Transverse colon (tissue), 4 donors: ENCODE measurements at regions not wholly inside any gene's neighbourhood (a gene's known extent, or its start where the extent isn't known, plus 50 kb on each side); places are given as distances from the start of the nearest gene placed in this dataset.

Source experiments
- DNase-seq: peaks from one replicate; pipeline ENCODE4 v3.0.0-alpha.2; 2019
- H3K27ac ChIP-seq, 4 donors: fragments of 200-600 bp; sonication (generic); 2 replicates each; pipeline ENCODE4 v1.5.1; 2016 to 2018; ENCODE audit warnings: inconsistent platforms in 4 of 4
- H3K27me3 ChIP-seq: fragments of 200-600 bp; sonication (generic); 2 replicates; pipeline ENCODE4 v1.5.1; 2017; ENCODE audit warnings: inconsistent platforms
- H3K36me3 ChIP-seq, 4 donors: fragments of 200-600 bp; sonication (generic); 2 replicates each; pipeline ENCODE4 v1.5.1; 2017 to 2019; ENCODE audit warnings: inconsistent platforms in 4 of 4
- H3K4me1 ChIP-seq, 4 donors: fragments of 200-600 bp; sonication (generic); 2 replicates each; pipeline ENCODE4 v1.5.1; 2017 to 2020; ENCODE audit warnings: inconsistent platforms in 4 of 4
- H3K4me3 ChIP-seq, 4 donors: fragments of 200-600 bp; sonication (generic); 1 replicate in 1 of 4; 2 replicates in 3 of 4; pipeline versions ENCODE4 v1.5.1 to v1.6.1; 2017 to 2019; ENCODE audit warnings: inconsistent platforms in 4 of 4
- H3K9me3 ChIP-seq, 2 donors: fragments of 200-600 bp; sonication (generic); 2 replicates each; pipeline ENCODE4 v1.5.1; 2017 to 2019; ENCODE audit warnings: inconsistent platforms in 2 of 2
- CTCF ChIP-seq, 5 experiments: fragments of 200-600 bp in 3 of 5; fragments of 450-650 bp in 2 of 5; sonication (generic) in 3 of 5; IDR thresholded peaks; 1 replicate in 2 of 5; 2 replicates in 3 of 5; pipeline ENCODE4 v1.5.1; 2016 to 2017; ENCODE audit warnings: antibody characterized with exemption in 5 of 5, inconsistent platforms in 3 of 5, mild to moderate bottlenecking in 2 of 5, moderate library complexity in 1 of 5
- EP300 ChIP-seq: sonication (generic); formaldehyde crosslinking; IDR thresholded peaks from one replicate; pipeline ENCODE4 v1.6.1; 2017; ENCODE audit warnings: antibody characterized with exemption, low read depth
- POLR2A ChIP-seq: fragments of 450-650 bp; IDR thresholded peaks from one replicate; pipeline ENCODE4 v1.6.1; 2016; ENCODE audit warnings: antibody characterized with exemption, mild to moderate bottlenecking, moderate library complexity
- POLR2AphosphoS5 ChIP-seq, 3 donors: sonication (generic); formaldehyde crosslinking; IDR thresholded peaks; one replicate each; pipeline ENCODE4 v1.6.1; 2016; ENCODE audit warnings: antibody characterized with exemption in 3 of 3
- WGBS, 2 donors: methylation state at CpG; one replicate each; pipeline ENCODE4 v1.1.5; 2018; ENCODE audit warnings: low coverage in 1 of 2; 5-methylcytosine and 5-hydroxymethylcytosine counted together
- in situ Hi-C, 4 donors: fragments of 200-750 bp; cut with MboI; loops; one replicate each; pipeline versions ENCODE4 v1.15.0 to v1.15.1; 2017; ENCODE audit warnings: low sequenced_read_pairs in 3 of 4, low pct_ligation_motif_present in 1 of 4, low pct_unique_long_range_greater_than_20kb in 1 of 4
- intact Hi-C: fragments of 100-400 bp; cut with DNase I; formaldehyde crosslinking; loops from one replicate; pipeline ENCODE4 v1.15.1; 2023; ENCODE audit warnings: low total_unique reads

- TF ChIP-seq EP300: no peak
- TF ChIP-seq POLR2AphosphoS5 (IDR thresholded peaks at IDR 0.05): no peak
- no peak for TF ChIP-seq POLR2A
- TF ChIP-seq CTCF (IDR thresholded peaks at IDR 0.05): no peak
- WGBS, 2 donors: 60 to 71% methylated on average over 1 of the region's 1 CpG
- intact Hi-C loops (loop anchor here (5.0 kb wide), 1 partner anchor 75 kb away; no protein-coding TSS in a partner anchor), in situ Hi-C loops (no loop called here)
- H3K36me3 ChIP-seq: no peaks in the 10 kb centered on the region
- no peaks in the 10 kb centered on the region for H3K9me3 ChIP-seq
- peaks cover 0 to 40% (median 16%) of the 10 kb centered on the region in 4 donors for H3K4me1 ChIP-seq
- peak overlapping the region; percentile 76 to 89 (median 81) for H3K27ac ChIP-seq
- H3K4me3 ChIP-seq: no peak overlapping the region
- no peaks in the 10 kb centered on the region for H3K27me3 ChIP-seq
- no peak for DNase-seq
Observed at GRCh38 chr1:59151860-59152259, 145.0 kb upstream of the FGGY start.

- Histone ChIP-seq H3K4me1 (peaks cover 0 to 37% (median 11%) of the 10 kb centered on the region in 4 donors), H3K4me3 (no peak overlapping the region), H3K36me3 (no peaks in the 10 kb centered on the region), H3K9me3 (no peaks in the 10 kb centered on the region), H3K27ac (peak overlapping the region in 2 of 4 donors; percentile 78 to 84), H3K27me3 (no peaks in the 10 kb centered on the region)
- TF ChIP-seq POLR2AphosphoS5 (IDR thresholded peaks at IDR 0.05): no peak
- TF ChIP-seq POLR2A: no peak
- TF ChIP-seq EP300: no peak
- intact Hi-C loops: loop anchor here (5.0 kb wide), 1 partner anchor 75 kb away; no protein-coding TSS in a partner anchor
- WGBS, 2 donors: 91 to 100% methylated on average over 1 of the region's 1 CpG
- no peak for DNase-seq
- in situ Hi-C loops: no loop called here
Observed at GRCh38 chr1:59152511-59152910, 144.4 kb upstream of the FGGY start.

- TF ChIP-seq EP300 (no peak), POLR2AphosphoS5 (IDR thresholded peaks at IDR 0.05) (no peak), POLR2A (no peak), CTCF (IDR thresholded peaks at IDR 0.05) (no peak)
- Histone ChIP-seq H3K27me3 (no peaks in the 10 kb centered on the region), H3K4me3 (no peak overlapping the region), H3K4me1 (peaks cover 0 to 37% (median 11%) of the 10 kb centered on the region in 4 donors), H3K36me3 (no peaks in the 10 kb centered on the region), H3K9me3 (peaks cover 5 to 12% of the 10 kb centered on the region in 2 donors), H3K27ac (no peak overlapping the region)
- DNase-seq: no peak
- 88 to 100% methylated on average over 1 to 2 of the region's 2 CpGs for WGBS, 2 donors
- intact Hi-C loops (loop anchor here (5.0 kb wide), 1 partner anchor 73 kb away; no protein-coding TSS in a partner anchor), in situ Hi-C loops (no loop called here)
Observed at GRCh38 chr1:59154401-59154800, 142.5 kb upstream of the FGGY start.

GRCh38 chr1:59155351-59155750, 141.5 kb upstream of the FGGY start:
- H3K36me3 ChIP-seq: no peaks in the 10 kb centered on the region
- H3K27ac ChIP-seq: peak overlapping the region in 2 of 4 donors; percentile 3 to 32
- no peak for DNase-seq
- H3K4me3 ChIP-seq: no peak overlapping the region
- intact Hi-C loops: no loop called here
- in situ Hi-C loops: no loop called here
- 96% methylated on average over 1 of the region's 1 CpG; no CpG with 5 or more reads in 1 of the 2 donors for WGBS, 2 donors
- no peak for TF ChIP-seq EP300
- TF ChIP-seq POLR2A: no peak
- no peak for TF ChIP-seq CTCF (IDR thresholded peaks at IDR 0.05)
- no peak for TF ChIP-seq POLR2AphosphoS5 (IDR thresholded peaks at IDR 0.05)
- peaks cover 5 to 12% of the 10 kb centered on the region in 2 donors for H3K9me3 ChIP-seq
- no peaks in the 10 kb centered on the region for H3K27me3 ChIP-seq
- H3K4me1 ChIP-seq: peaks cover 0 to 31% (median 7%) of the 10 kb centered on the region in 4 donors

GRCh38 chr1:59156051-59156450, 140.8 kb upstream of the FGGY start:
- in situ Hi-C loops: no loop called here
- H3K27ac ChIP-seq: peak overlapping the region in 1 of 4 donors; percentile 32
- H3K36me3 ChIP-seq: no peaks in the 10 kb centered on the region
- H3K27me3 ChIP-seq: no peaks in the 10 kb centered on the region
- WGBS, 2 donors: 13% methylated on average over 3 of the region's 3 CpGs
- H3K4me3 ChIP-seq: no peak overlapping the region
- peaks cover 0 to 25% (median 5%) of the 10 kb centered on the region in 4 donors for H3K4me1 ChIP-seq
- peaks cover 5 to 12% of the 10 kb centered on the region in 2 donors for H3K9me3 ChIP-seq
- intact Hi-C loops: no loop called here
- TF ChIP-seq POLR2AphosphoS5 (IDR thresholded peaks at IDR 0.05): no peak
- no peak for TF ChIP-seq POLR2A
- no peak for TF ChIP-seq CTCF (IDR thresholded peaks at IDR 0.05)
- no peak for TF ChIP-seq EP300
- no peak for DNase-seq
